Activated CD8-positive, alpha-beta memory T cell treated with anti-CD3 and anti-CD28 coated beads, Interleukin-2, amount 10 ng/mL, durations not matched to agents 7 days and 5 days (primary cell): ENCODE measurements at regions not wholly inside any gene's neighbourhood (a gene's known extent, or its start where the extent isn't known, plus 50 kb on each side); places are given as distances from the start of the nearest gene placed in this dataset.
"Not testable (repeated sequence)": the region's sequence is repeated elsewhere in the genome, so short reads cannot be mapped to it uniquely, and the experiment has no call there.

Experiments
- ATAC-seq: fragments of 150-1000 bp; cut with Tn5 transposase; one replicate; pipeline ENCODE4 v1.10.0; 2021; ENCODE audit warnings: moderate library complexity
- CTCF ChIA-PET: fragments of 350-600 bp; sonication (Branson Sonifier 250); formaldehyde crosslinking; loops from one replicate; lab custom pipeline; 2021; ENCODE audit warnings: antibody characterized with exemption; lab: Charles Lee
- DNase-seq: peaks from one replicate; pipeline ENCODE4 v3.0.0-alpha.2; 2020
- H3K27ac Mint-ChIP-seq: one replicate; pipeline ENCODE4 v1.8.0; 2021; ENCODE audit warnings: mild to moderate bottlenecking, mixed read lengths
- H3K27me3 Mint-ChIP-seq: one replicate; pipeline ENCODE4 v1.8.0; 2021; ENCODE audit warnings: mixed read lengths
- H3K36me3 Mint-ChIP-seq: one replicate; pipeline ENCODE4 v1.8.0; 2021; ENCODE audit warnings: mild to moderate bottlenecking, mixed read lengths
- H3K4me1 Mint-ChIP-seq: one replicate; pipeline ENCODE4 v1.8.0; 2021; ENCODE audit warnings: mixed read lengths
- H3K4me3 Mint-ChIP-seq: one replicate; pipeline ENCODE4 v1.8.0; 2021; ENCODE audit warnings: mild to moderate bottlenecking, moderate library complexity, mixed read lengths
- H3K9me3 Mint-ChIP-seq: one replicate; pipeline ENCODE4 v1.8.0; 2022; ENCODE audit warnings: low read depth, mixed read lengths

GRCh38 chr3:26312816-26313215 lies 309.8 kb upstream of the LRRC3B start:
- no peaks in the 10 kb centered on the region for H3K27me3 Mint-ChIP-seq
- DNase-seq (no peak), ATAC-seq (no peak)
- H3K4me1 Mint-ChIP-seq: no peaks in the 10 kb centered on the region
- CTCF ChIA-PET: no interaction called here
- peaks cover 11% of the 10 kb centered on the region for H3K9me3 Mint-ChIP-seq
- no peak overlapping the region for H3K4me3 Mint-ChIP-seq
- H3K36me3 Mint-ChIP-seq: no peaks in the 10 kb centered on the region
- H3K27ac Mint-ChIP-seq: no peak overlapping the region

GRCh38 chr3:26316472-26316871 lies 306.1 kb upstream of the LRRC3B start:
- Mint-ChIP-seq H3K27me3 (no peaks in the 10 kb centered on the region), H3K9me3 (peaks cover 8% of the 10 kb centered on the region), H3K36me3 (no peaks in the 10 kb centered on the region), H3K27ac (no peak overlapping the region), H3K4me1 (no peaks in the 10 kb centered on the region), H3K4me3 (no peak overlapping the region)
- no peak for ATAC-seq
- CTCF ChIA-PET: no interaction called here
- no peak for DNase-seq

GRCh38 chr3:26323741-26324140 lies 298.8 kb upstream of the LRRC3B start:
- H3K4me1 Mint-ChIP-seq, DNase-seq, H3K27ac Mint-ChIP-seq, ATAC-seq, CTCF ChIA-PET, H3K4me3 Mint-ChIP-seq, H3K36me3 Mint-ChIP-seq, H3K27me3 Mint-ChIP-seq, H3K9me3 Mint-ChIP-seq: not testable (repeated sequence)

GRCh38 chr3:26340001-26340400 lies 282.6 kb upstream of the LRRC3B start:
- CTCF ChIA-PET: no interaction called here
- no peaks in the 10 kb centered on the region for H3K9me3 Mint-ChIP-seq
- ATAC-seq: no peak

GRCh38 chr3:26343647-26344046 lies 278.9 kb upstream of the LRRC3B start:
- Mint-ChIP-seq H3K27ac (no peak overlapping the region), H3K27me3 (no peaks in the 10 kb centered on the region), H3K9me3 (no peaks in the 10 kb centered on the region), H3K36me3 (no peaks in the 10 kb centered on the region), H3K4me1 (no peaks in the 10 kb centered on the region), H3K4me3 (no peak overlapping the region)
- ATAC-seq (no peak), DNase-seq (no peak)
- CTCF ChIA-PET: no interaction called here

More at GRCh38 chr3:26340001-26340400, 282.6 kb upstream of the LRRC3B start:
- no peak overlapping the region for H3K4me3 Mint-ChIP-seq
- no peaks in the 10 kb centered on the region for H3K36me3 Mint-ChIP-seq
- no peak for DNase-seq
- H3K4me1 Mint-ChIP-seq: no peaks in the 10 kb centered on the region
- no peaks in the 10 kb centered on the region for H3K27me3 Mint-ChIP-seq
- no peak overlapping the region for H3K27ac Mint-ChIP-seq

GRCh38 chr3:26345613-26346012 lies 277.0 kb upstream of the LRRC3B start:
- DNase-seq: no peak
- Mint-ChIP-seq H3K9me3 (peaks cover 3% of the 10 kb centered on the region), H3K4me1 (no peaks in the 10 kb centered on the region), H3K27ac (no peak overlapping the region), H3K36me3 (no peaks in the 10 kb centered on the region), H3K4me3 (no peak overlapping the region), H3K27me3 (no peaks in the 10 kb centered on the region)
- no peak for ATAC-seq
- CTCF ChIA-PET: no interaction called here

- Mint-ChIP-seq H3K4me1 (no peaks in the 10 kb centered on the region), H3K4me3 (no peak overlapping the region), H3K27me3 (no peaks in the 10 kb centered on the region), H3K27ac (no peak overlapping the region), H3K36me3 (no peaks in the 10 kb centered on the region), H3K9me3 (peaks cover 8% of the 10 kb centered on the region)
- DNase-seq (no peak), ATAC-seq (no peak)
- CTCF ChIA-PET: no interaction called here
Measured at GRCh38 chr3:26346497-26346896, 276.1 kb upstream of the LRRC3B start.

- no peaks in the 10 kb centered on the region for H3K27me3 Mint-ChIP-seq
- no peak overlapping the region for H3K27ac Mint-ChIP-seq
- DNase-seq (no peak), ATAC-seq (no peak)
- H3K4me1 Mint-ChIP-seq: no peaks in the 10 kb centered on the region
- H3K36me3 Mint-ChIP-seq: no peaks in the 10 kb centered on the region
- no peak overlapping the region for H3K4me3 Mint-ChIP-seq
- CTCF ChIA-PET: no interaction called here
- H3K9me3 Mint-ChIP-seq: peaks cover 8% of the 10 kb centered on the region
Measured at GRCh38 chr3:26347150-26347549, 275.4 kb upstream of the LRRC3B start.

- peaks cover 10% of the 10 kb centered on the region for H3K9me3 Mint-ChIP-seq
- H3K27ac Mint-ChIP-seq: no peak overlapping the region
- H3K4me1 Mint-ChIP-seq: no peaks in the 10 kb centered on the region
- ATAC-seq (no peak), DNase-seq (no peak)
- no peaks in the 10 kb centered on the region for H3K36me3 Mint-ChIP-seq
- H3K4me3 Mint-ChIP-seq: no peak overlapping the region
- no peaks in the 10 kb centered on the region for H3K27me3 Mint-ChIP-seq
- CTCF ChIA-PET: no interaction called here
Measured at GRCh38 chr3:26350853-26351252, 271.7 kb upstream of the LRRC3B start.

- peaks cover 10% of the 10 kb centered on the region for H3K9me3 Mint-ChIP-seq
- ATAC-seq (no peak), DNase-seq (no peak)
- no peaks in the 10 kb centered on the region for H3K36me3 Mint-ChIP-seq
- no peak overlapping the region for H3K27ac Mint-ChIP-seq
- CTCF ChIA-PET: no interaction called here
- H3K4me1 Mint-ChIP-seq: no peaks in the 10 kb centered on the region
- H3K4me3 Mint-ChIP-seq: no peak overlapping the region
- H3K27me3 Mint-ChIP-seq: no peaks in the 10 kb centered on the region
Measured at GRCh38 chr3:26353097-26353496, 269.5 kb upstream of the LRRC3B start.

- no peak overlapping the region for H3K27ac Mint-ChIP-seq
- no peak overlapping the region for H3K4me3 Mint-ChIP-seq
- H3K4me1 Mint-ChIP-seq: no peaks in the 10 kb centered on the region
- H3K9me3 Mint-ChIP-seq: peaks cover 6% of the 10 kb centered on the region
- H3K27me3 Mint-ChIP-seq: no peaks in the 10 kb centered on the region
- ATAC-seq (no peak), DNase-seq (no peak)
- H3K36me3 Mint-ChIP-seq: no peaks in the 10 kb centered on the region
- CTCF ChIA-PET: no interaction called here
Measured at GRCh38 chr3:26358405-26358804, 264.2 kb upstream of the LRRC3B start.

GRCh38 chr3:26365706-26366105 lies 256.9 kb upstream of the LRRC3B start:
- Mint-ChIP-seq H3K27ac (no peak overlapping the region), H3K36me3 (no peaks in the 10 kb centered on the region), H3K4me1 (no peaks in the 10 kb centered on the region), H3K4me3 (no peak overlapping the region), H3K9me3 (peaks cover 11% of the 10 kb centered on the region), H3K27me3 (no peaks in the 10 kb centered on the region)
- ATAC-seq: no peak
- DNase-seq: no peak
- CTCF ChIA-PET: no interaction called here

- no peaks in the 10 kb centered on the region for H3K27me3 Mint-ChIP-seq
- CTCF ChIA-PET: no interaction called here
- H3K9me3 Mint-ChIP-seq: peaks cover 10% of the 10 kb centered on the region
- ATAC-seq: no peak
- H3K36me3 Mint-ChIP-seq: no peaks in the 10 kb centered on the region
- no peak overlapping the region for H3K27ac Mint-ChIP-seq
- no peak overlapping the region for H3K4me3 Mint-ChIP-seq
- H3K4me1 Mint-ChIP-seq: no peaks in the 10 kb centered on the region
- no peak for DNase-seq
Measured at GRCh38 chr3:26368312-26368711, 254.3 kb upstream of the LRRC3B start.

- H3K9me3 Mint-ChIP-seq: peaks cover 10% of the 10 kb centered on the region
- ATAC-seq (no peak), DNase-seq (no peak)
- H3K27me3 Mint-ChIP-seq: no peaks in the 10 kb centered on the region
- no peak overlapping the region for H3K4me3 Mint-ChIP-seq
- H3K4me1 Mint-ChIP-seq: no peaks in the 10 kb centered on the region
- H3K36me3 Mint-ChIP-seq: no peaks in the 10 kb centered on the region
- H3K27ac Mint-ChIP-seq: no peak overlapping the region
- CTCF ChIA-PET: no interaction called here
Measured at GRCh38 chr3:26369133-26369532, 253.4 kb upstream of the LRRC3B start.

GRCh38 chr3:26375843-26376530 lies 246.6 kb upstream of the LRRC3B start:
- ATAC-seq: no peak
- CTCF ChIA-PET: no interaction called here
- no peak overlapping the region for H3K4me3 Mint-ChIP-seq
- H3K4me1 Mint-ChIP-seq: no peaks in the 10 kb centered on the region
- DNase-seq: no peak
- H3K27ac Mint-ChIP-seq: no peak overlapping the region
- no peaks in the 10 kb centered on the region for H3K27me3 Mint-ChIP-seq
- H3K36me3 Mint-ChIP-seq: no peaks in the 10 kb centered on the region
- peaks cover 14% of the 10 kb centered on the region for H3K9me3 Mint-ChIP-seq
